ENCODE measurements at regions not wholly inside any gene's neighbourhood (a gene's known extent, or its start where the extent isn't known, plus 50 kb on each side); places are given as distances from the start of the nearest gene placed in this dataset.

DNA sequence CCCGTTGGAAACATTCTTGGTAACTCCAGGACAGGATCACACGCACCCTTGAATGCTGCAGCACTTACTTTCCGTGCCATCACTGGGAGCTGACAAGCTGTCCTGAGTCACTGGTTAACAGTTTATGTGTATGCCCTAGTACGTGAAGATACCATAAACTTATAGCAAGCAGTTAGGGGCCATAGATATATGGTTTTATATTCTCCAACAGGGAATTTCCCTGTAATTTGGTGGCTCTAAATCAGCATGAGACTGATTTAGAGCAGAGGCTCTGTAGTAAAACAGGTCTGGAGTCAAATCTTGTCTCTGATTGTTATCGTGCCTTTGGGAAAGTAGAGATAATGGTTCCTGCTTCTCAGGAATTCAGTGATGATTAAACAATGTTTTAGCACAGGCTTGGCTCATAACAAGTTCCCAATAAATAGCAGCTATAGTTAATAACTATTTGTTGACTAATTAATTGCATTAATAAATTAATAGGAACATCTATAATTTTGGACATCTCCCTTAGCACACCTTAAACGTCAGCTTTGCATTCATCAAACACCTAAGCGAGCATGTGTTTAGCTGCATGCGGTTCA lies 215.2 kb downstream of the VAPA start:
- TF ChIP-seq, protein P1, sequence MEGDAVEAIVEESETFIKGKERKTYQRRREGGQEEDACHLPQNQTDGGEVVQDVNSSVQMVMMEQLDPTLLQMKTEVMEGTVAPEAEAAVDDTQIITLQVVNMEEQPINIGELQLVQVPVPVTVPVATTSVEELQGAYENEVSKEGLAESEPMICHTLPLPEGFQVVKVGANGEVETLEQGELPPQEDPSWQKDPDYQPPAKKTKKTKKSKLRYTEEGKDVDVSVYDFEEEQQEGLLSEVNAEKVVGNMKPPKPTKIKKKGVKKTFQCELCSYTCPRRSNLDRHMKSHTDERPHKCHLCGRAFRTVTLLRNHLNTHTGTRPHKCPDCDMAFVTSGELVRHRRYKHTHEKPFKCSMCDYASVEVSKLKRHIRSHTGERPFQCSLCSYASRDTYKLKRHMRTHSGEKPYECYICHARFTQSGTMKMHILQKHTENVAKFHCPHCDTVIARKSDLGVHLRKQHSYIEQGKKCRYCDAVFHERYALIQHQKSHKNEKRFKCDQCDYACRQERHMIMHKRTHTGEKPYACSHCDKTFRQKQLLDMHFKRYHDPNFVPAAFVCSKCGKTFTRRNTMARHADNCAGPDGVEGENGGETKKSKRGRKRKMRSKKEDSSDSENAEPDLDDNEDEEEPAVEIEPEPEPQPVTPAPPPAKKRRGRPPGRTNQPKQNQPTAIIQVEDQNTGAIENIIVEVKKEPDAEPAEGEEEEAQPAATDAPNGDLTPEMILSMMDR (IDR thresholded peaks at IDR 0.05; ENCODE audit: insufficient read depth, low read length) = no peak
- TF ChIP-seq GABPA (IDR thresholded peaks at IDR 0.05; ENCODE audit: low read depth) = no peak

All from HL-60 (cell line).